Muscle of back (tissue), 3 donors: ENCODE measurements at regions not wholly inside any gene's neighbourhood (a gene's known extent, or its start where the extent isn't known, plus 50 kb on each side); places are given as distances from the start of the nearest gene placed in this dataset.

ENCODE experiments used
- DNase-seq, 3 donors: peaks; one replicate each; pipeline versions ENCODE4 v3.0.0 to v3.0.0-alpha.2; 2013

DNA sequence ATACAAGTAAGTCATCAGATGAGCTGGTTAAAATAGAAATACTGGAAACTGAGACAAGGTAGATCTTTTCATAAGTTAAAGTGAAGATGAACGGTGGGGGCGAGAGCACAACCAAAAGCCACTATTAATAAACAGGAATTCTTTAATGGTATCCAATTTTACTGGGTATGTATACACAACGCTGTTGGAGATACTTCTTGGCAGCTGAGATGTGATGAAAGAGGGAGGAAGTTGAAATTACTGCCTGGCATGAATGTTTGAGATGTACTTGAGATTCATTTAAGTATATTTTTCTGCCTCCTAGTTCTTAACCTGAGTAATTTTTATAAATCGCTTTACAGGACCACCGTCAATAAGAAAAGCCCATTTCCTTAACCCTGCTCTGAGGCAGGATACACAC is 110.0 kb upstream of the ZRANB2 start:
- DNase-seq = no peak

DNA sequence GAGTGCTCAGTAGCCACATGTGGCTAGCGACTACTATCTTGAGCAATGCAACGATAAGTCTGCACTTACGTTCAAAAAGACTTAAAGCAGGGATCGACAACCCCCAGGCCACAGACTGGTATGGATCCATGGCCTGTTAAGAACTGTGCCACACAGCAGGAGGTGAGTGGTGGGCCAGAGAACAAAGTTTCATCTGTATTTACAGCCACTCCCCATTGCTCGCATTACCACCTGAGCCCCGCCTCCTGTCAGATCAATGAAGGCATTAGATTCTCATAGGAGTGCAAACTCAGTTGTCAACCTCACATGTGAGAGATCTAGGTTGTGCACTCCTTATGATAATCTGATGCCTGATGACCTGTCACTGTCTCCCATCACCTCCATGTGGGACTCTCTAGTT is 103.6 kb upstream of the ZRANB2 start:
- DNase-seq = no peak

DNA sequence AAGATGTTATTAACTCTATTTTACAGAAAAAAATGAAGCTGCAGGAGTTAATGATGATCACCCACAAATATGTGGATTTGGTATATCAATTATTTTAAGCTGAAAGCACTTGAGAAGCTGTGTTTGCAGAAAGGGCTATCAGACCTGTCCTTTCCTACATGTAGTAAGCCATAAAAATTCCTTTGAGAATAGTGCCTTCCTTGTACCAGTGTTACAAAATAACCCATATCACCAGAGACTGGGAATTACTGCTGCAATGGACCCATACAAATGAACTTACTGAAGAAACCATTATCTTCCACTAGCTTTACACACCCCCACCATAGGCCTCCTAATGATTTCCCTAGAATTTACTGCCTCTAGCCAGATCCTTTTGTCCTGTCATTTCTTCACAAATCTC is 99.2 kb upstream of the ZRANB2 start:
- DNase-seq = no peak

DNA sequence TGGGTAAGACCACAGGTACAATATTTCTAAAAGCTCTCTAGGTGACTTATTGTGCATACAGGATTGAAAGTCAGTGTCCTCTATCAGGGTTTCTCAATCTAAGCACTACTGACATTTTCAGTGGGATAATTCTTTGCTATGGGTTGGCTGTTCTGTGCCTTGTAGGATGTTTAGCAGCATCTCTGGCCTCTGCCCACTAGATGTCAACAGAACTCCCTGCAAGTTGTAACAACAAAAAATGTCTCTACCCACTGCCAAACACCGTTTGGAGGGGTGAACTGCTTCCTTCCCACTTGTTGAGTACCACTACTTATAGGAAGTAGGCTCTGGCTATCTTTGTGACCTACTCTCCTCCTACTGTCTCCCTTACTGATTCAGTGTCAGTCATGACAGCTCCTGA is 90.1 kb upstream of the ZRANB2 start:
- DNase-seq = no peak

DNA sequence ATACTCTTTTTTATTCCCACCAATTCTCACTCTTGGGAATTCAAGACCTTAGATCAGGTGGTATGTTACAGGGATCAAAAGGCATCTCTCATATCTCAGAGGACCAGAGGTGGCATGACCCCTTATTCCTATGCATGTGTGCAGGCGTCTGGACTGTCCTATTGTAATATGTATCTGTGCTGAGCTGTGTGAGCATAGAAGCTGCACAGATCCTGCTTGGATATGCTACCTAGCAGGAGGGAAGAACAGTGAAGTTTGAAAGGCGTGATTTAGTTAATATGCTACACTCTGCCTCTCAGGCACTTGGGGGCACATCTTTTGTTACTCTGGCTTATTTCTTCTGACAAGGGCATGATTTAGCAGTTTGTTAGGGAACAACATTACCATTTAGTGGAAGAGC is 86.7 kb upstream of the ZRANB2 start:
- no peak for DNase-seq

DNA sequence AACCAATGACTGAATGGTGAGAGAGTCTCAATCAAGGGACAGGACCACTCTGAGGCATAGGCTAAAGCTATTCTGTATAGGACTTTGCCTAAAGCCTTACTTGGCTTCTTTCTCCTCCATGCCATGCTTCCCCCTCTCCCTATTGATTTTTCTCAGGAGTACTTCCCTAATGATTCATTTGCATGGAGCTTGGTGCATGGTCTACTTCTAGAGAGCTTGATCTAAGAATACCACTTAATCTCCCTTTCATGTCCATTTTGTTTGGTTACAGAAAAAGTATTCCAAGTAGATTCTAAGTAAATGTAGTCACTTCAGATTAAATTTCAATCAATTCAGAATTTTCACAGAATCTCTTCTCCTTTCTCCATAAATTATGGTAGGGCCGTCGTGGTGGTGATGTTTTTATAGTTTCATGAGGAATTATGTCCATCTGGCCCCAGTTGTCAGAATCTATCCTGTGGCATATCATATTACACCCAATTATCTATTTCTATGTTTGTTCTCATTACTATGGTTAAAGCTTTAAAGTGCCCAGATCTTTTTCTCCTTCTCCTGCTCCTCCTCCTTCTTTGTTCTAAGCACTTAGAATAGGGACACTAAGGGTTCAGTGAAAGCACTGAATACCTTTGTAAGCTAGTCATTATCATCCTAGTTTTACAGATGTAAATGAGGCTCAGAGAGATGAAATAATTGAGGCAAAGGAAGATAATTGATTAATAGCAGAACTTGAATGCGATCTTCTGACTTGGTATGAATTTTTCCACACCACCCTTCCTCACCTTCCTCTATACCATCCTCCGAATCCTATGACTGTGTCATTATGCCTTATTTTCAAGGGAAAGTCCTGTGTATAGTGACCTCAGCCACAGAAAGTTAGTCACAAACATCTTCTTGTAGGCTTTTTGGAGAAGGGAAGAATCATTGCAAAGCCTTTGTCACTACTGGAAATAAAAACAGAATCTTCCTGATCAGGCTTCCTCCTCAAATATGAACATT is 85.6 kb upstream of the ZRANB2 start:
- DNase-seq = no peak

DNA sequence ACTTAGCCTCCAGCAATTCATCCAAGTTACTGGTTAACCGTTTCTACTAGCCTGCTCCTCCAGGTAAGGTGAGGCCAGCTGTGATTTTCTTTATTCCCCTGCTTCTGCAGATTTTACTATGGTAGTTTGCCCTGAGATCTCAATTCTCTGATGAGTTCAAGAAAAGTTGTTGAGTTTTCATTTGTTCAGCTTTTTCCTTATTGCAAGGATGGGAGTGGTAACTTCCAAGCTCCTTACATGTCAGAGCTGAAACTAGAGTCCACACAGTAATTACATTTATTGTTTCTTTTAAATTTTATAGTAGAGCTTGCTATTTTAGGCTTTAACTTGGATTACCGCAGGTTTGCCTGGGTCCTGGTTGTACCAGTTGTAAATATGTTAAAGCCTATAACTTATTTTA is 76.9 kb upstream of the ZRANB2 start:
- no peak for DNase-seq

DNA sequence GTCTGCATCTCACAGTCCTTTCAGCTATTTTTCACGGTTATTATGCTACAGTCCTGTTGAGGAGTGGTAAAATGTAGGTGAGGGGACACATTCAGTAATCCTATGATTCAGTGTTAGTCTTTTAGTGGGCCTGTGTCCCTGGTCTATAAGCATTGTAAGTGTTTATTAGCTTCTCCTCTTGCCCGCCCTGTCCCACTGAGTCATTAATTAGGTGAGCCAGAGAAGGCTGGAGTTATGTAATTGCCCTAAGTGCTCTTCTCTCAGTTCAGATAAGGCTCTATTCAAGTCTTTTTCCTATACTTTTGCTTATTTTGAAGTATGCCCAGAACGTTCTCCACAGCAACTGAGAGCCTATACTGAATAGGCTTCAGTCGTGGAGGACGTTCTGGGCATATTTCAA is 76.3 kb upstream of the ZRANB2 start:
- no peak for DNase-seq

DNA sequence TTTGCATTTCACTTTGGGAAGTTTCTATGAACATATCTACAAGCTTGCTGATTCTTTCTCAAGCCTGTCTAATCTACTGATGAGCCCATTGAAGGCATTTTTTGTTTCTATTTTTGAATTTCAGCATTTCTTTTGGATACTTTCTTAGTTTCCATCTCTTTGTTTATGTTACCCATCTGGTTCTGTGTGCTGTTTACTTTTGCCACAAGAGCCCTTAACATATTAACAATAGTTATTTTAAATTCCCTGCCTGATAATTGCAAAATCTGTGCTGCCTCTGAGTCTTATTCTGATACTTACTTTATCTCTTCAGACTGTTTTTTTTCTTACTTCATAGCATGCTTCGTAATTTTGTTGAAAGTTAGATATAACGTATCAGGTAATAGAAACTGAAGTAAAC is 75.8 kb upstream of the ZRANB2 start:
- DNase-seq = no peak

DNA sequence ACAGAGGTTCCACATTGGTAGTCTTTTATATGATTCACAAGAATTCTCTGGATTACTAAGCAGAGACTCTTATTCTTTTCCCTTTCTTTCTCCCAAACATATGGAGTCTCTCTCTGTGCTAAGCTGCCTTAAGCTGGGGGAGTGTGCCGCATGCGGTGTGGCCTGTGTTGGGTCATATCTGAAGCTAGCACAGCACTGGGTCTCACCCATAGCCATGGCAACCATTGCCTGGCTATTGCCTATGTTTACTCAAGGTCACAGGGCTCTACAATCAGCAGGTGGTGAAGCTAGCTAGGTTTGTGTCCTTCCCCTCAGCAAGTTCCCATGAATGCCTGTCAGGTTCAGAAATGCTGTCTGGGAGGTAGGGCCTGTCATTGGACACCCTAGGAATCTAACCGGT is 73.6 kb upstream of the ZRANB2 start:
- no peak for DNase-seq

DNA sequence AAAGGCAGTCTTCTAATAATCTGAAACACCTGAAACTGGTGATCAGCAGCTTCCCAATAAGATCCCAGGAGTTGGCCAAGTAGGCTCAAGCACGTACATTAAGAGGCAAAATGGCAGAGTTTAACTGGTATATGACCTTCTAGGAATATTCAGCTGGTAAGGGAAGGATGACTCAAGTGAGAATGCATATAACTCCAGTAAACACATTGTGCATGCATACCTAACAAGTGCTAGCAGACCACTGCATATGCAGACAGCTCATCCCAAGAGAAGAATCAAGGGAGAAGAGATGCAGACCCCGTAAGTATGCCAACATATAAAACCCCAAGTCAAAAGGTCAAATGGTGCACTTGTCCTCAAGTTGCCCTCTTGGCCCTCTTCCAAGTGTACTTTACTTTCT is 73.0 kb upstream of the ZRANB2 start:
- DNase-seq = no peak

DNA sequence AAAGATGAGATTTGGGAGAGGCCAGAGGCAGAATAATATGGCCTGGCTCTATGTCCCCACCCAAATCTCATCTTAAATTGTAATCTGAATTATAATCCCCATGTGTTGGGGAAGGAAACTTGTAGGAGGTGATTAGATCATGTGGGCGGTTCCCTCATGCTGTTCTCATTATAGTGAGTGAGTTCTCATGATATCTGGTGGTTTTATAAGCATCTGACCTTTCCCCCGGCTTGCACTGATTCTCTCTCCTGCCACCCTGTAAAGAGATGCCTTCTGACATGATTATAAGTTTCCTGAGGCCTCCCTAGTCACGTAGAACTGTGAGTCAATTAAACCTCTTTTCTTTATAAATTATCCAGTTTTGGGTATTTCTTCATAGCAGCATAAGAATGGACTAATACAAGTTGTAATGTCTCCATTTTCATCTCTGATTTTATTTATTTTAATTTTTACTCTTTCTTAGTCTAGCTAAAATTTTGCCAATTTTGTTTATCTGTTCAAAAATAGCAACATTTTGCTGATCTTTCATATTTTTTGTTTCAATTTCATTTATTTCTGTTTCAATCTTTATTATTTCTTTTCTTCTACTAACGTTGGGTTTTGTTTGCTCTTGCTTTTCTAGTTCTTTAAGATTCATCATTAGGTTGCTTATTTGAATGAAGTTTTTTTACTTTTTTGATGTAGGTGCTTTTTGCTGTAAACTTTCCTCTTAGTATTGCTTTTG is 67.0 kb upstream of the ZRANB2 start:
- no peak for DNase-seq

DNA sequence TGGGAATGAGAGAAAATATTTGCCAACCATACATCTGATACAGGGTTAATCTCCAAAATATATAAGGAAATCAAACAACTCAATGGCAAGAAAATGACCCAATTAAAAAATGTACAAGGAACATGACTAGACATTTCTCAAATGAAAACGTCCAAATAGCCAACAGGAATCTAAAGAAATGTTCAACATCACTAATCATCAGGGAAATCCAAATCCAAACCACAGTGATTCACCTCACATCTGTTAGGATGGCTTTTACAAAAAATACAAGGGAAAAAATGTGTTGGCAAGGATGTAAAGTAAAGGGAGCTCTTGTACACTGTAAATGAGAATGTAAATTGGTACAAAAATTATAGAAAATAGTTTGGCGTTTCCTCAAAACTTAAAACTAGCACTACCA is 54.7 kb upstream of the ZRANB2 start:
- no peak for DNase-seq
